GM23338 (cell line): ENCODE measurements at regions not wholly inside any gene's neighbourhood (a gene's known extent, or its start where the extent isn't known, plus 50 kb on each side); places are given as distances from the start of the nearest gene placed in this dataset.

Source experiments
- ATAC-seq: fragments of 200-7000 bp; cut with Tn5 transposase; 3 replicates; pipeline ENCODE4 v1.9.1; 2020
- DNase-seq: peaks from one replicate; pipeline ENCODE4 v3.0.0-alpha.2; 2015; ENCODE audit warnings: low spot score
- H2AFZ ChIP-seq: fragments of 200-600 bp; sonication (generic); 2 replicates; pipeline ENCODE4 v1.8.0; 2016; ENCODE audit warnings: antibody characterized with exemption, mild to moderate bottlenecking, moderate library complexity
- H3F3A ChIP-seq: fragments of 200-600 bp; sonication (generic); replicated peaks from 2 replicates; pipeline ENCODE4 v1.8.0; 2017; ENCODE audit warnings: antibody characterized with exemption, mixed run types, low read depth
- H3K27ac ChIP-seq: fragments of 200-600 bp; sonication (generic); 2 replicates; pipeline ENCODE4 v1.6.1; 2016; ENCODE audit warnings: low read depth
- H3K27me3 ChIP-seq: fragments of 200-600 bp; sonication (generic); 2 replicates; pipeline ENCODE4 v1.8.0; 2016; ENCODE audit warnings: mild to moderate bottlenecking, mixed run types, moderate library complexity; ENCODE audit not compliant: insufficient read depth
- H3K36me3 ChIP-seq: fragments of 200-600 bp; sonication (generic); 2 replicates; pipeline ENCODE4 v1.8.0; 2016; ENCODE audit warnings: mild to moderate bottlenecking; ENCODE audit not compliant: insufficient read depth
- H3K4me1 ChIP-seq: fragments of 200-600 bp; sonication (generic); 2 replicates; pipeline ENCODE4 v1.8.0; 2016; ENCODE audit warnings: mild to moderate bottlenecking, moderate library complexity; ENCODE audit not compliant: insufficient read depth
- H3K4me2 ChIP-seq: fragments of 200-600 bp; sonication (generic); 2 replicates; pipeline ENCODE4 v1.7.1; 2017; ENCODE audit warnings: mixed run types
- H3K4me3 ChIP-seq: fragments of 200-600 bp; sonication (generic); 2 replicates; pipeline ENCODE4 v1.6.1; 2016; ENCODE audit warnings: mixed run types
- H3K79me2 ChIP-seq: fragments of 200-600 bp; sonication (generic); replicated peaks from 2 replicates; pipeline ENCODE4 v1.8.0; 2017; ENCODE audit warnings: mild to moderate bottlenecking; ENCODE audit not compliant: insufficient read depth
- H3K9me2 ChIP-seq: fragments of 200-600 bp; sonication (generic); 2 replicates; pipeline ENCODE4 v1.8.0; 2017; ENCODE audit not compliant: insufficient read depth
- H4K20me1 ChIP-seq: fragments of 200-600 bp; sonication (generic); replicated peaks from 2 replicates; pipeline ENCODE4 v1.8.0; 2017; ENCODE audit warnings: mild to moderate bottlenecking; ENCODE audit not compliant: insufficient read depth
- H3K27ac Mint-ChIP-seq: 2 replicates; pipeline ENCODE4 v1.8.0; 2020; ENCODE audit warnings: inconsistent platforms, mild to moderate bottlenecking, moderate library complexity, mixed read lengths
- H3K27me3 Mint-ChIP-seq: 3 replicates; pipeline ENCODE4 v1.8.0; 2022; ENCODE audit warnings: low read depth, mild to moderate bottlenecking, moderate library complexity, mixed read lengths, inconsistent platforms; ENCODE audit not compliant: insufficient read depth, poor library complexity
- H3K36me3 Mint-ChIP-seq: 3 replicates; pipeline ENCODE4 v1.8.0; 2021; ENCODE audit warnings: low read depth, mild to moderate bottlenecking, inconsistent platforms, moderate library complexity, mixed read lengths
- H3K4me1 Mint-ChIP-seq: 3 replicates; pipeline ENCODE4 v1.8.0; 2020; ENCODE audit warnings: mild to moderate bottlenecking, inconsistent platforms, mixed read lengths
- H3K4me3 Mint-ChIP-seq: 3 replicates; pipeline ENCODE4 v1.8.0; 2021; ENCODE audit warnings: moderate library complexity, mild to moderate bottlenecking, inconsistent platforms, mixed read lengths
- H3K9me3 Mint-ChIP-seq: 3 replicates; pipeline ENCODE4 v1.8.0; 2020; ENCODE audit warnings: moderate library complexity, mild to moderate bottlenecking, inconsistent platforms, mixed read lengths
- CREB1 ChIP-seq: fragments of 250-450 bp; sonication (Bioruptor Pico); IDR thresholded peaks from 2 replicates; pipeline ENCODE4 v1.5.0; 2020; ENCODE audit warnings: low read depth, mild to moderate bottlenecking, moderate library complexity
- CTCF ChIP-seq, 2 experiments: fragments of 200-600 bp in 1 of 2; sonication (generic) in 1 of 2; conservative IDR thresholded peaks; 2 replicates each; pipeline versions ENCODE4 v1.5.1 to v1.6.1; 2016 to 2017; ENCODE audit warnings: antibody characterized with exemption in 2 of 2, low read depth in 2 of 2, mild to moderate bottlenecking in 2 of 2, moderate library complexity in 1 of 2
- EZH2 ChIP-seq: fragments of 200-600 bp; sonication (generic); IDR thresholded peaks from one replicate; pipeline ENCODE4 v1.8.0; 2017; ENCODE audit warnings: antibody characterized with exemption, mild to moderate bottlenecking, low read depth; ENCODE audit not compliant: unreplicated experiment
- EZH2phosphoT487 ChIP-seq: fragments of 200-600 bp; sonication (generic); IDR thresholded peaks from one replicate; pipeline ENCODE4 v1.8.1; 2018; ENCODE audit warnings: antibody characterized with exemption; ENCODE audit not compliant: unreplicated experiment
- JUNB ChIP-seq: IDR thresholded peaks from one replicate; pipeline ENCODE4 v1.6.1; 2016; ENCODE audit warnings: antibody characterized with exemption; ENCODE audit not compliant: unreplicated experiment
- NANOG ChIP-seq: IDR thresholded peaks from 2 replicates; pipeline ENCODE4 v1.6.1; 2016; ENCODE audit warnings: antibody characterized with exemption, borderline replicate concordance
- POLR2AphosphoS5 ChIP-seq: IDR thresholded peaks from 2 replicates; pipeline ENCODE4 v1.6.1; 2016; ENCODE audit warnings: antibody characterized with exemption, low read depth
- STAT1 ChIP-seq: IDR thresholded peaks from one replicate; pipeline ENCODE4 v1.6.1; 2016; ENCODE audit warnings: antibody characterized with exemption; ENCODE audit not compliant: unreplicated experiment
- ZNF114 ChIP-seq: fragments of 250-450 bp; sonication (Bioruptor Pico); IDR thresholded peaks from 2 replicates; pipeline ENCODE4 v1.5.0; 2020; ENCODE audit warnings: mild to moderate bottlenecking, moderate library complexity
- ZNF331 ChIP-seq: fragments of 250-450 bp; sonication (Bioruptor Pico); IDR thresholded peaks from 2 replicates; pipeline ENCODE4 v1.5.0; 2020; ENCODE audit warnings: low read depth, mild to moderate bottlenecking, moderate library complexity
- ZNF462 ChIP-seq: fragments of 250-450 bp; sonication (Bioruptor Pico); IDR thresholded peaks from 2 replicates; pipeline ENCODE4 v1.5.0; 2020; ENCODE audit warnings: mild to moderate bottlenecking, moderate library complexity
- TF ChIP-seq, protein P1 (sequence below): IDR thresholded peaks from 2 replicates; pipeline ENCODE4 v1.6.1; 2016; ENCODE audit warnings: antibody characterized with exemption
- TF ChIP-seq, protein P2 (sequence below): IDR thresholded peaks from one replicate; pipeline ENCODE4 v1.6.1; 2018; ENCODE audit warnings: antibody characterized with exemption; ENCODE audit not compliant: unreplicated experiment

DNA sequence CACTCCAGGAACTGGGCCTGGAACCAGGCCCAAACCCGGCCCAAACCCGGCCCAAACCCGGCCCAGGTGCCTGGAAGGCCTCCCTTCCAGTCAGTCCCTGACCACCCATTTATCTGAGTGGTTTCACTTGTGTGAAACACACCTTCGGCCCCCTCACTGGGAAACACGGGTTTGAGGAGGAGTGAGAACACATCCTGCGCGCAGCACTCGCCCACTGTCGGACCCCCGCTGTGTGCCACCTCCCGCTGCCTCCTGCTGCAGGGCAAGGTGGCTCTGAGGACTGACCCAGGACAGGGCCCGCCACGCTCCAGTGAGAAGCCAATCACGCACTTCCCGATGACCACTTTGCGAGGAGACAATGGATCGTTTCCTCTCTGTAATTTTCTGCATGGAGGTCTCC, 197.5 kb downstream of the BUB3 start:
- H2AFZ ChIP-seq, result no peak overlapping the region
- no peaks in the 10 kb centered on the region for H3K36me3 ChIP-seq
- H3F3A ChIP-seq, result no peaks in the 10 kb centered on the region
- Mint-ChIP-seq H3K4me1 (peaks cover 16% of the 10 kb centered on the region), H3K27me3 (peaks cover 9% of the 10 kb centered on the region), H3K4me3 (no peak overlapping the region), H3K36me3 (no peaks in the 10 kb centered on the region), H3K9me3 (no peaks in the 10 kb centered on the region), H3K27ac (no peak overlapping the region)
- no peak overlapping the region for H3K27ac ChIP-seq
- no peaks in the 10 kb centered on the region for H3K79me2 ChIP-seq
- ATAC-seq (no peak), DNase-seq (no peak)
- no peak overlapping the region for H3K4me2 ChIP-seq
- TF ChIP-seq EZH2phosphoT487, result no peak
- no peak for TF ChIP-seq JUNB
- no peak for TF ChIP-seq POLR2AphosphoS5
- no peak for TF ChIP-seq ZNF462 (CRISPR knock-in tag)
- TF ChIP-seq, protein P1, sequence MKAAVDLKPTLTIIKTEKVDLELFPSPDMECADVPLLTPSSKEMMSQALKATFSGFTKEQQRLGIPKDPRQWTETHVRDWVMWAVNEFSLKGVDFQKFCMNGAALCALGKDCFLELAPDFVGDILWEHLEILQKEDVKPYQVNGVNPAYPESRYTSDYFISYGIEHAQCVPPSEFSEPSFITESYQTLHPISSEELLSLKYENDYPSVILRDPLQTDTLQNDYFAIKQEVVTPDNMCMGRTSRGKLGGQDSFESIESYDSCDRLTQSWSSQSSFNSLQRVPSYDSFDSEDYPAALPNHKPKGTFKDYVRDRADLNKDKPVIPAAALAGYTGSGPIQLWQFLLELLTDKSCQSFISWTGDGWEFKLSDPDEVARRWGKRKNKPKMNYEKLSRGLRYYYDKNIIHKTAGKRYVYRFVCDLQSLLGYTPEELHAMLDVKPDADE, result no peak
- no peak for TF ChIP-seq ZNF331 (CRISPR knock-in tag)
- no peak for TF ChIP-seq EZH2
- no peak for TF ChIP-seq STAT1
- TF ChIP-seq, protein P2, sequence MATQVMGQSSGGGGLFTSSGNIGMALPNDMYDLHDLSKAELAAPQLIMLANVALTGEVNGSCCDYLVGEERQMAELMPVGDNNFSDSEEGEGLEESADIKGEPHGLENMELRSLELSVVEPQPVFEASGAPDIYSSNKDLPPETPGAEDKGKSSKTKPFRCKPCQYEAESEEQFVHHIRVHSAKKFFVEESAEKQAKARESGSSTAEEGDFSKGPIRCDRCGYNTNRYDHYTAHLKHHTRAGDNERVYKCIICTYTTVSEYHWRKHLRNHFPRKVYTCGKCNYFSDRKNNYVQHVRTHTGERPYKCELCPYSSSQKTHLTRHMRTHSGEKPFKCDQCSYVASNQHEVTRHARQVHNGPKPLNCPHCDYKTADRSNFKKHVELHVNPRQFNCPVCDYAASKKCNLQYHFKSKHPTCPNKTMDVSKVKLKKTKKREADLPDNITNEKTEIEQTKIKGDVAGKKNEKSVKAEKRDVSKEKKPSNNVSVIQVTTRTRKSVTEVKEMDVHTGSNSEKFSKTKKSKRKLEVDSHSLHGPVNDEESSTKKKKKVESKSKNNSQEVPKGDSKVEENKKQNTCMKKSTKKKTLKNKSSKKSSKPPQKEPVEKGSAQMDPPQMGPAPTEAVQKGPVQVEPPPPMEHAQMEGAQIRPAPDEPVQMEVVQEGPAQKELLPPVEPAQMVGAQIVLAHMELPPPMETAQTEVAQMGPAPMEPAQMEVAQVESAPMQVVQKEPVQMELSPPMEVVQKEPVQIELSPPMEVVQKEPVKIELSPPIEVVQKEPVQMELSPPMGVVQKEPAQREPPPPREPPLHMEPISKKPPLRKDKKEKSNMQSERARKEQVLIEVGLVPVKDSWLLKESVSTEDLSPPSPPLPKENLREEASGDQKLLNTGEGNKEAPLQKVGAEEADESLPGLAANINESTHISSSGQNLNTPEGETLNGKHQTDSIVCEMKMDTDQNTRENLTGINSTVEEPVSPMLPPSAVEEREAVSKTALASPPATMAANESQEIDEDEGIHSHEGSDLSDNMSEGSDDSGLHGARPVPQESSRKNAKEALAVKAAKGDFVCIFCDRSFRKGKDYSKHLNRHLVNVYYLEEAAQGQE, result no peak
- no peak for TF ChIP-seq CTCF (conservative IDR thresholded peaks at IDR 0.05; ENCODE audit: low read depth in 2 of 2)
- no peak for TF ChIP-seq NANOG
- TF ChIP-seq CREB1, result no peak
- TF ChIP-seq ZNF114 (CRISPR knock-in tag), result no peak
- H4K20me1 ChIP-seq, result no peaks in the 10 kb centered on the region
- no peaks in the 10 kb centered on the region for H3K27me3 ChIP-seq
- no peak overlapping the region for H3K4me3 ChIP-seq
- peaks cover 6% of the 10 kb centered on the region for H3K4me1 ChIP-seq
- no peaks in the 10 kb centered on the region for H3K9me2 ChIP-seq
